Trophoblast cell (in vitro differentiated cells and primary cell): ENCODE measurements at regions not wholly inside any gene's neighbourhood (a gene's known extent, or its start where the extent isn't known, plus 50 kb on each side); places are given as distances from the start of the nearest gene placed in this dataset.
"Not testable (repeated sequence)": the region's sequence is repeated elsewhere in the genome, so short reads cannot be mapped to it uniquely, and the experiment has no call there.

Experiments
- DNase-seq, 2 donors: peaks; one replicate each; pipeline ENCODE4 v3.0.0-alpha.2; 2016
- H2AFZ ChIP-seq: 2 replicates; pipeline ENCODE4 v1.6.1; 2013; ENCODE audit warnings: low read length, moderate library complexity, mild to moderate bottlenecking; ENCODE audit not compliant: insufficient read depth, poor library complexity
- H2AK5ac ChIP-seq: 2 replicates; pipeline ENCODE4 v1.6.1; 2013; ENCODE audit warnings: mild to moderate bottlenecking, low read length
- H2BK120ac ChIP-seq: 2 replicates; pipeline ENCODE4 v1.6.1; 2013; ENCODE audit warnings: low read length, mild to moderate bottlenecking, moderate library complexity; ENCODE audit not compliant: insufficient read depth, poor library complexity
- H2BK12ac ChIP-seq: 2 replicates; pipeline ENCODE4 v1.6.1; 2013; ENCODE audit warnings: mild to moderate bottlenecking, low read length, moderate library complexity
- H2BK5ac ChIP-seq: 2 replicates; pipeline ENCODE4 v1.6.1; 2013; ENCODE audit warnings: low read length, low read depth, moderate library complexity, mild to moderate bottlenecking; ENCODE audit not compliant: poor library complexity
- H3K14ac ChIP-seq: 2 replicates; pipeline ENCODE4 v1.6.1; 2013; ENCODE audit warnings: mild to moderate bottlenecking, low read length
- H3K18ac ChIP-seq: 2 replicates; pipeline ENCODE4 v1.6.1; 2013; ENCODE audit warnings: mild to moderate bottlenecking, low read length
- H3K23ac ChIP-seq: 2 replicates; pipeline ENCODE4 v1.6.1; 2013; ENCODE audit warnings: low read length
- H3K27ac ChIP-seq: 2 replicates; pipeline ENCODE4 v1.5.1; 2013; ENCODE audit warnings: low read depth, mild to moderate bottlenecking, inconsistent platforms, low read length, moderate library complexity
- H3K27me3 ChIP-seq: 2 replicates; pipeline ENCODE4 v1.6.1; 2013; ENCODE audit warnings: inconsistent platforms, mild to moderate bottlenecking, low read length, moderate library complexity; ENCODE audit not compliant: insufficient read depth
- H3K36me3 ChIP-seq, 2 experiments: 1 replicate in 1 of 2; 2 replicates in 1 of 2; pipeline ENCODE4 v1.6.1; 2013; ENCODE audit warnings: low read length in 2 of 2, mild to moderate bottlenecking in 2 of 2, moderate library complexity in 1 of 2; ENCODE audit not compliant: insufficient read depth in 2 of 2, control insufficient read depth in 1 of 2
- H3K4ac ChIP-seq: 2 replicates; pipeline ENCODE4 v1.6.1; 2013; ENCODE audit warnings: low read depth, mild to moderate bottlenecking, low read length, moderate library complexity
- H3K4me1 ChIP-seq, 2 experiments: 1 replicate in 1 of 2; 2 replicates in 1 of 2; pipeline ENCODE4 v1.6.1; 2013; ENCODE audit warnings: low read length in 2 of 2, mild to moderate bottlenecking in 2 of 2, moderate library complexity in 1 of 2; ENCODE audit not compliant: insufficient read depth in 2 of 2, control insufficient read depth in 1 of 2
- H3K4me2 ChIP-seq: 2 replicates; pipeline ENCODE4 v1.6.1; 2013; ENCODE audit warnings: inconsistent platforms, mild to moderate bottlenecking, low read length, moderate library complexity
- H3K4me3 ChIP-seq: 2 replicates; pipeline ENCODE4 v1.5.1; 2013; ENCODE audit warnings: mild to moderate bottlenecking, low read depth, low read length, inconsistent platforms
- H3K79me1 ChIP-seq: one replicate; pipeline ENCODE4 v1.6.1; 2013; ENCODE audit warnings: low read length
- H3K79me2 ChIP-seq: 2 replicates; pipeline ENCODE4 v1.6.1; 2013; ENCODE audit warnings: low read length, mild to moderate bottlenecking; ENCODE audit not compliant: control insufficient read depth, insufficient read depth, poor library complexity
- H3K9ac ChIP-seq: 2 replicates; pipeline ENCODE4 v1.6.1; 2013; ENCODE audit warnings: mild to moderate bottlenecking, low read length
- H3K9me3 ChIP-seq: 2 replicates; pipeline ENCODE4 v1.6.1; 2013; ENCODE audit warnings: low read depth, mild to moderate bottlenecking, control low read depth, inconsistent platforms, low read length; ENCODE audit not compliant: insufficient read depth
- H4K12ac ChIP-seq: 2 replicates; pipeline ENCODE4 v1.6.1; 2013; ENCODE audit warnings: low read depth, mild to moderate bottlenecking, low read length, moderate library complexity
- H4K8ac ChIP-seq: 2 replicates; pipeline ENCODE4 v1.6.1; 2013; ENCODE audit warnings: low read depth, mild to moderate bottlenecking, low read length, moderate library complexity
- H4K91ac ChIP-seq: one replicate; pipeline ENCODE4 v1.6.1; 2013; ENCODE audit warnings: low read depth, mild to moderate bottlenecking, low read length, moderate library complexity
- WGBS: extraction: QIAGEN DNeasy Blood & Tissue Kit; methylation state at CpG from one replicate; pipeline ENCODE4 v1.1.7; 2013; ENCODE audit warnings: missing lambda C conversion rate; ENCODE audit not compliant: insufficient read length, insufficient coverage; ENCODE audit errors: extremely low coverage; 5-methylcytosine and 5-hydroxymethylcytosine counted together

- Histone ChIP-seq H2BK5ac (no peak overlapping the region), H3K23ac (no peak overlapping the region), H3K4me1 (no peaks in the 10 kb centered on the region), H3K27me3 (no peaks in the 10 kb centered on the region), H3K36me3 (no peaks in the 10 kb centered on the region), H4K12ac (no peak overlapping the region), H3K9me3 (no peaks in the 10 kb centered on the region), H3K79me1 (no peaks in the 10 kb centered on the region), H3K14ac (no peak overlapping the region), H3K9ac (no peak overlapping the region), H4K8ac (no peak overlapping the region), H2AFZ (no peak overlapping the region), H3K79me2 (no peaks in the 10 kb centered on the region), H3K27ac (no peak overlapping the region), H3K4me2 (no peak overlapping the region), H2AK5ac (no peak overlapping the region), H3K18ac (no peak overlapping the region), H2BK120ac (no peak overlapping the region), H4K91ac (no peak overlapping the region), H3K4ac (no peak overlapping the region), H3K4me3 (no peak overlapping the region), H2BK12ac (no peak overlapping the region)
- WGBS: no CpG with 5 or more reads among the region's 1 CpG
- DNase-seq: no peak
Observed at GRCh38 chr17:22128723-22129122, 436.4 kb downstream of the KCNJ18 start.

- not testable (repeated sequence) for H3K4ac ChIP-seq, DNase-seq, H4K8ac ChIP-seq, H3K4me3 ChIP-seq, H2BK5ac ChIP-seq, H3K9me3 ChIP-seq, H3K79me1 ChIP-seq, H3K36me3 ChIP-seq, H3K4me2 ChIP-seq, H4K91ac ChIP-seq, H2AFZ ChIP-seq, H3K27ac ChIP-seq, H4K12ac ChIP-seq, H3K27me3 ChIP-seq, H2BK120ac ChIP-seq, H3K18ac ChIP-seq, H3K9ac ChIP-seq, H3K23ac ChIP-seq, H2AK5ac ChIP-seq, H3K79me2 ChIP-seq, H2BK12ac ChIP-seq, H3K4me1 ChIP-seq, H3K14ac ChIP-seq
- no CpG with 5 or more reads among the region's 5 CpGs for WGBS
Observed at GRCh38 chr17:22129920-22130319, 437.6 kb downstream of the KCNJ18 start.

GRCh38 chr17:22131740-22132139, 439.4 kb downstream of the KCNJ18 start:
- no peak for DNase-seq
- Histone ChIP-seq H3K4me3 (no peak overlapping the region), H3K27me3 (no peaks in the 10 kb centered on the region), H3K23ac (no peak overlapping the region), H3K27ac (no peak overlapping the region), H2AFZ (no peak overlapping the region), H2BK12ac (no peak overlapping the region), H3K14ac (no peak overlapping the region), H3K4me1 (no peaks in the 10 kb centered on the region), H3K9me3 (no peaks in the 10 kb centered on the region), H3K18ac (no peak overlapping the region), H2AK5ac (no peak overlapping the region), H4K91ac (no peak overlapping the region), H4K8ac (no peak overlapping the region), H3K4me2 (no peak overlapping the region), H3K9ac (no peak overlapping the region), H3K4ac (no peak overlapping the region), H3K79me2 (no peaks in the 10 kb centered on the region), H3K36me3 (no peaks in the 10 kb centered on the region), H2BK5ac (no peak overlapping the region), H3K79me1 (no peaks in the 10 kb centered on the region), H4K12ac (no peak overlapping the region), H2BK120ac (no peak overlapping the region)
- no CpG with 5 or more reads among the region's 1 CpG for WGBS

- Histone ChIP-seq H4K8ac (no peak overlapping the region), H3K27ac (no peak overlapping the region), H2BK5ac (no peak overlapping the region), H3K23ac (no peak overlapping the region), H3K4me2 (no peak overlapping the region), H3K79me2 (no peaks in the 10 kb centered on the region), H3K4me1 (no peaks in the 10 kb centered on the region), H2AFZ (no peak overlapping the region), H3K79me1 (no peaks in the 10 kb centered on the region), H3K4me3 (no peak overlapping the region), H2AK5ac (no peak overlapping the region), H3K36me3 (no peaks in the 10 kb centered on the region), H3K27me3 (no peaks in the 10 kb centered on the region), H3K9ac (no peak overlapping the region), H3K18ac (no peak overlapping the region), H2BK120ac (no peak overlapping the region), H3K14ac (no peak overlapping the region), H3K4ac (no peak overlapping the region), H4K91ac (no peak overlapping the region), H4K12ac (no peak overlapping the region), H3K9me3 (no peaks in the 10 kb centered on the region), H2BK12ac (no peak overlapping the region)
- no peak for DNase-seq
- no CpG with 5 or more reads among the region's 2 CpGs for WGBS
Observed at GRCh38 chr17:22138861-22139469, 446.6 kb downstream of the KCNJ18 start.
